Body of pancreas (tissue), 4 donors: ENCODE measurements at regions not wholly inside any gene's neighbourhood (a gene's known extent, or its start where the extent isn't known, plus 50 kb on each side); places are given as distances from the start of the nearest gene placed in this dataset.

Source experiments
- ATAC-seq: fragments of 150-250 bp; one replicate; pipeline ENCODE4 v1.9.1; 2016
- DNase-seq, 4 donors: peaks; one replicate each; pipeline ENCODE4 v3.0.0-alpha.2; 2019
- H3K27ac ChIP-seq, 4 donors: fragments of 200-600 bp; sonication (generic); 1 replicate in 3 of 4; 2 replicates in 1 of 4; pipeline versions ENCODE4 v1.5.1 to v1.6.1; 2016 to 2019; ENCODE audit warnings: mild to moderate bottlenecking in 1 of 4, mixed read lengths in 1 of 4, moderate library complexity in 1 of 4
- H3K27me3 ChIP-seq, 2 donors: fragments of 200-600 bp; sonication (generic); one replicate each; pipeline ENCODE4 v1.6.0; 2016; ENCODE audit warnings: mild to moderate bottlenecking in 1 of 2
- H3K36me3 ChIP-seq, 2 donors: fragments of 200-600 bp; sonication (generic); replicated peaks in 1 of 2; 2 replicates each; pipeline ENCODE4 v1.5.1; 2016; ENCODE audit warnings: low read depth in 2 of 2; ENCODE audit not compliant: insufficient read depth in 1 of 2
- H3K4me1 ChIP-seq: fragments of 200-600 bp; sonication (generic); one replicate; pipeline ENCODE4 v1.6.0; 2016
- H3K4me3 ChIP-seq, 2 donors: fragments of 200-600 bp; sonication (generic); 1 replicate in 1 of 2; 2 replicates in 1 of 2; pipeline ENCODE4 v1.5.1; 2016 to 2019
- H3K9me3 ChIP-seq, 3 donors: fragments of 200-600 bp; sonication (generic); 1 replicate in 2 of 3; 2 replicates in 1 of 3; pipeline ENCODE4 v1.5.1; 2016
- POLR2A ChIP-seq, 3 donors: fragments of 450-650 bp; IDR thresholded peaks; one replicate each; pipeline ENCODE4 v1.6.1; 2016; ENCODE audit warnings: antibody characterized with exemption in 3 of 3, mild to moderate bottlenecking in 2 of 3
- whole genome bisulfite sequencing, 2 donors: methylation state at CpG; one replicate each; pipeline ENCODE4 v1.1.5; 2017; 5-methylcytosine and 5-hydroxymethylcytosine counted together
- intact Hi-C: fragments of 100-400 bp; cut with DNase I; formaldehyde crosslinking; loops from one replicate; pipeline ENCODE4 v1.15.1; 2023
- TF ChIP-seq, protein P1 (sequence below), 7 experiments: fragments of 450-650 bp in 4 of 7; fragments of 200-600 bp in 3 of 7; sonication (generic) in 3 of 7; IDR thresholded peaks; one replicate each; pipeline ENCODE4 v1.5.1; 2016 to 2019; ENCODE audit warnings: antibody characterized with exemption in 7 of 7

DNA sequence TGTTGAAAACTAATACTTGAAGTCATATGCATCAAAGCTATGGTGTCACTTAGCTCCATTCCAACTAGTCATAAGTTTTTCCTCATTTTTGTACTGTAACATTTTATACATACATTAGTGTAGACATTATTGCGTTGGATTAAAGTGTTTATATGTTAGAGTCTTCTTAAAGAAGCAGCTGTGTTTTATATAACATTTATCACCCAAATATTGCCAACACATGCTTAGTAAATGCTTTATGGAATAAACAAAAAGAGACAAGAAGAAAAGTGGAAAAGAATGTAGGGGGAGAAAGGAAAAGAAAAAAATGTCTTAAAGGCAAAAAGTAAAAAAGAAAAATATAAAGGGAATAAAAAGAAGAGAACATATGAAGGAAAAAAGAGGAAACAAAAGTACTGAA is 1314.3 kb upstream of the CELF4 start:
- WGBS, 2 donors, result 59 to 64% methylated on average over 1 of the region's 1 CpG
- H3K27ac ChIP-seq, result no peak overlapping the region
- no peaks in the 10 kb centered on the region for H3K27me3 ChIP-seq
- H3K4me3 ChIP-seq, result no peak overlapping the region
- TF ChIP-seq, protein P1, sequence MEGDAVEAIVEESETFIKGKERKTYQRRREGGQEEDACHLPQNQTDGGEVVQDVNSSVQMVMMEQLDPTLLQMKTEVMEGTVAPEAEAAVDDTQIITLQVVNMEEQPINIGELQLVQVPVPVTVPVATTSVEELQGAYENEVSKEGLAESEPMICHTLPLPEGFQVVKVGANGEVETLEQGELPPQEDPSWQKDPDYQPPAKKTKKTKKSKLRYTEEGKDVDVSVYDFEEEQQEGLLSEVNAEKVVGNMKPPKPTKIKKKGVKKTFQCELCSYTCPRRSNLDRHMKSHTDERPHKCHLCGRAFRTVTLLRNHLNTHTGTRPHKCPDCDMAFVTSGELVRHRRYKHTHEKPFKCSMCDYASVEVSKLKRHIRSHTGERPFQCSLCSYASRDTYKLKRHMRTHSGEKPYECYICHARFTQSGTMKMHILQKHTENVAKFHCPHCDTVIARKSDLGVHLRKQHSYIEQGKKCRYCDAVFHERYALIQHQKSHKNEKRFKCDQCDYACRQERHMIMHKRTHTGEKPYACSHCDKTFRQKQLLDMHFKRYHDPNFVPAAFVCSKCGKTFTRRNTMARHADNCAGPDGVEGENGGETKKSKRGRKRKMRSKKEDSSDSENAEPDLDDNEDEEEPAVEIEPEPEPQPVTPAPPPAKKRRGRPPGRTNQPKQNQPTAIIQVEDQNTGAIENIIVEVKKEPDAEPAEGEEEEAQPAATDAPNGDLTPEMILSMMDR (IDR thresholded peaks at IDR 0.05), result no peak
- TF ChIP-seq POLR2A (IDR thresholded peaks at IDR 0.05), result no peak
- ATAC-seq (no peak), DNase-seq (no peak)
- H3K9me3 ChIP-seq, result no peaks in the 10 kb centered on the region
- no peaks in the 10 kb centered on the region for H3K4me1 ChIP-seq
- no peaks in the 10 kb centered on the region for H3K36me3 ChIP-seq
- intact Hi-C loops, result no loop called here

DNA sequence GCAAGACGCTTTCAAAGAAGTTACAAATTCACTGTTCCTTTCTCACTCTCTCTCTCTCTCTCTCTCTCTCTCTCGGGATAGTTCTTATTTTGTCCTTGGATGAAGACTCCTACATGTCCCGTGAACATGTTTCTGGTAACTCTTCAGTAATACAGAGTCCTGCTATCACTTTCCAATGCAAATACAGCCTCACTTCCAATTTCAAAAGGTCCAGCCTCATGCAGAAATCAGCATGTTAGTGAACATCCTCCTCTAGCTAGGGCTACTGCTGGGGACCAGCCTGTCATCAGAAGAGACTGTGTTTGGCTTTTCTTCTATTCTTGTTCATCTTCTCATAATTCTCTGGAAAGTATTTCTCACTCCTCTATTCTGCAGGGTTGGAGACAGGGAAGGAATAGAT is 1306.7 kb upstream of the CELF4 start:
- DNase-seq (no peak), ATAC-seq (no peak)
- H3K27ac ChIP-seq, result no peak overlapping the region
- 57 to 66% methylated on average over 3 of the region's 3 CpGs for WGBS, 2 donors
- TF ChIP-seq, protein P1 (IDR thresholded peaks at IDR 0.05), result no peak
- no peak for TF ChIP-seq POLR2A (IDR thresholded peaks at IDR 0.05)
- H3K4me1 ChIP-seq, result no peaks in the 10 kb centered on the region
- H3K27me3 ChIP-seq, result no peaks in the 10 kb centered on the region
- H3K36me3 ChIP-seq, result no peaks in the 10 kb centered on the region
- no peak overlapping the region for H3K4me3 ChIP-seq
- intact Hi-C loops, result no loop called here
- no peaks in the 10 kb centered on the region for H3K9me3 ChIP-seq

DNA sequence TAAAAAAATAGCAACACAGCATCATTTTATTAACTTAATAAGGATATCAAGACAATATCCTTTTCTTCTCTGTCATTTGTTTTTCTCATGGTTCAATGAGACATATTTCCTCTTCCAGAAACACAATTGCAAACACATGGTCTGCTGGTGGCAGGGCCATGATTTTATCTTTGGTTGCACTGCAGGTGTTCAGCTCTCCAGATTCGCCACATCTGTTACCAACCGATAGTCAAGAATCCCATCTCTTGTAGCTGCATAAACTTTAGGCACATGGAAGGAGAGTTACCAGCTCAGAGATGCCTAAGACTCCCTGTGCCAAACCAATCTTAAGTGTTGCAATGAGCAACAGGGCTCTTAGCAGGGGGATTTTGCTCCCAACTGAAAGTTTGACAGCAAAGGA is 1303.2 kb upstream of the CELF4 start:
- H3K4me3 ChIP-seq, result no peak overlapping the region
- 71 to 83% methylated on average over 2 of the region's 2 CpGs for WGBS, 2 donors
- DNase-seq, result no peak
- intact Hi-C loops, result no loop called here
- no peaks in the 10 kb centered on the region for H3K9me3 ChIP-seq
- no peaks in the 10 kb centered on the region for H3K4me1 ChIP-seq
- H3K27me3 ChIP-seq, result no peaks in the 10 kb centered on the region
- no peak for ATAC-seq
- TF ChIP-seq POLR2A (IDR thresholded peaks at IDR 0.05), result no peak
- TF ChIP-seq, protein P1 (IDR thresholded peaks at IDR 0.05), result no peak
- H3K36me3 ChIP-seq, result no peaks in the 10 kb centered on the region
- H3K27ac ChIP-seq, result no peak overlapping the region

DNA sequence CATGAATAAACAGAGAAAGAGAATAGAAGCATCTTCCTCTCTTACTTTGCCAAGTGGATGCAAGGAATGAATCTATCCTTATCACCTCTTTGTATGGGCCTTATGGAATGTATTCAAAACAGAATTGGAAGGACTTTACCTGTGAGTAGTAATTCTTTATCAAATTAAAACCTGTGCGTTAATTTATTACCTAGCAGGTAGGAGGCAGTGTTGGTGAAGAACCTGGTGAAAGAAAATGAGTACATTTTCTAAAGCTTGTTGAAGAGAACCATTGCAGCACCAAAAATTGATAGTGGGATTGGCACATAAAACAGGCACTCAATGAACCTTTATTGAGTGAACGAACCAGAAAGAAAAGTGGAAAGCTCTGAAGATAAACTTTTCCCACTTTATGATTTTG is 1302.1 kb upstream of the CELF4 start:
- Histone ChIP-seq H3K27me3 (no peaks in the 10 kb centered on the region), H3K27ac (no peak overlapping the region), H3K4me1 (no peaks in the 10 kb centered on the region), H3K36me3 (no peaks in the 10 kb centered on the region), H3K9me3 (no peaks in the 10 kb centered on the region), H3K4me3 (no peak overlapping the region)
- no peak for TF ChIP-seq POLR2A (IDR thresholded peaks at IDR 0.05)
- TF ChIP-seq, protein P1 (IDR thresholded peaks at IDR 0.05), result no peak
- intact Hi-C loops, result no loop called here
- ATAC-seq (no peak), DNase-seq (no peak)
- WGBS, 2 donors, result 60 to 61% methylated on average over 2 of the region's 2 CpGs

DNA sequence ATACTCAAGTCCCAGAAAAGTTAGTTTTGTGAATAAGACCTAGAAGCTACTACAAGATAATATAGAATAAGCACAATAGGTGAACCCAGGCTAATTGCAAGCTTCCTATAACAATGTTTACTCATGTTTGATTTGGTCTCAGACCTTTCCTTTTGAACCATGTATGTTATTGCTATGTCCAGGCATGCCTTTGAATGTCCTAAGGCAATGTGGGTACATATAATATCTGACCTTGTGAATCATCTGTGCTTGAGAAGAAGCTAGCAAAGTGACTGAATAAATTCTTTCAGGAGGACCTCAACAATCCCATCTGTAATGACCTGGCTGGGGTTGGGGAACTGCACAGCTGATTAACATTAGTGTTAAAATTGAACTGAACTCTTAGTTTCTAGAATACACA is 1285.9 kb upstream of the CELF4 start:
- no peaks in the 10 kb centered on the region for H3K9me3 ChIP-seq
- H3K4me3 ChIP-seq, result no peak overlapping the region
- no peak for ATAC-seq
- no peaks in the 10 kb centered on the region for H3K4me1 ChIP-seq
- H3K27me3 ChIP-seq, result no peaks in the 10 kb centered on the region
- H3K27ac ChIP-seq, result no peak overlapping the region
- TF ChIP-seq, protein P1 (IDR thresholded peaks at IDR 0.05), result no peak
- TF ChIP-seq POLR2A (IDR thresholded peaks at IDR 0.05), result no peak
- no peak for DNase-seq
- intact Hi-C loops, result no loop called here
- no peaks in the 10 kb centered on the region for H3K36me3 ChIP-seq
